RKO (cell line): ENCODE measurements at regions not wholly inside any gene's neighbourhood (a gene's known extent, or its start where the extent isn't known, plus 50 kb on each side); places are given as distances from the start of the nearest gene placed in this dataset.

Experiments
- DNase-seq: peaks from one replicate; pipeline ENCODE4 v3.0.0-alpha.2; 2016; ENCODE audit warnings: low spot score

- peak; percentile 96 for DNase-seq
Observed at GRCh38 chr2:171225302-171225980, 64.7 kb upstream of the TLK1 start.

- no peak for DNase-seq
Observed at GRCh38 chr2:171217330-171217729, 56.6 kb upstream of the TLK1 start.

GRCh38 chr2:171216631-171217030, 55.9 kb upstream of the TLK1 start:
- no peak for DNase-seq

GRCh38 chr2:171214093-171214492, 53.4 kb upstream of the TLK1 start:
- DNase-seq: no peak

GRCh38 chr2:171210864-171211431, 50.3 kb upstream of the TLK1 start:
- DNase-seq: no peak
